ENCODE measurements at regions not wholly inside any gene's neighbourhood (a gene's known extent, or its start where the extent isn't known, plus 50 kb on each side); places are given as distances from the start of the nearest gene placed in this dataset.

- no peak for TF ChIP-seq CTCF (conservative IDR thresholded peaks at IDR 0.05; ENCODE audit: low read depth)
- POLR2A ChIA-PET (ENCODE audit: low non-redundant PET), result no interaction called here
- CTCF ChIA-PET, result no interaction called here
- H3K27ac ChIP-seq, result no peak overlapping the region
- DNase-seq (ENCODE audit: low spot score), result no peak
Measured at GRCh38 chr10:131469551-131469950, 158.0 kb upstream of the TCERG1L start.

GRCh38 chr10:131473645-131474044 is 162.1 kb upstream of the TCERG1L start:
- CTCF ChIA-PET, result no interaction called here
- POLR2A ChIA-PET (ENCODE audit: low non-redundant PET), result no interaction called here
- no peak for TF ChIP-seq CTCF (conservative IDR thresholded peaks at IDR 0.05; ENCODE audit: low read depth)
- H3K27ac ChIP-seq, result no peak overlapping the region
- DNase-seq (ENCODE audit: low spot score), result no peak

GRCh38 chr10:131474416-131474815 is 162.9 kb upstream of the TCERG1L start:
- DNase-seq (ENCODE audit: low spot score), result no peak
- ChIA-PET POLR2A (ENCODE audit: low non-redundant PET) (no interaction called here), CTCF (no interaction called here)
- no peak for TF ChIP-seq CTCF (conservative IDR thresholded peaks at IDR 0.05; ENCODE audit: low read depth)
- H3K27ac ChIP-seq, result no peak overlapping the region

- H3K27ac ChIP-seq, result no peak overlapping the region
- no peak for DNase-seq (ENCODE audit: low spot score)
- POLR2A ChIA-PET (ENCODE audit: low non-redundant PET), result no interaction called here
- no peak for TF ChIP-seq CTCF (conservative IDR thresholded peaks at IDR 0.05; ENCODE audit: low read depth)
- CTCF ChIA-PET, result no interaction called here
Measured at GRCh38 chr10:131475043-131475442, 163.5 kb upstream of the TCERG1L start.

- no peak for DNase-seq (ENCODE audit: low spot score)
- H3K27ac ChIP-seq, result no peak overlapping the region
- ChIA-PET CTCF (no interaction called here), POLR2A (ENCODE audit: low non-redundant PET) (no interaction called here)
- no peak for TF ChIP-seq CTCF (conservative IDR thresholded peaks at IDR 0.05; ENCODE audit: low read depth)
Measured at GRCh38 chr10:131475803-131476202, 164.3 kb upstream of the TCERG1L start.

- DNase-seq (ENCODE audit: low spot score), result peak; percentile 17
- POLR2A ChIA-PET (ENCODE audit: low non-redundant PET), result no interaction called here
- no peak overlapping the region for H3K27ac ChIP-seq
- TF ChIP-seq CTCF (conservative IDR thresholded peaks at IDR 0.05; ENCODE audit: low read depth), result no peak
- CTCF ChIA-PET, result interaction anchor here (0.7 to 0.8 kb wide), 2 partner anchors 250 to 395 kb away, joined by 3 to 5 read pairs; no protein-coding TSS in a partner anchor
Measured at GRCh38 chr10:131477457-131478121, 166.1 kb upstream of the TCERG1L start.
